Urothelium cell line (cell line): ENCODE measurements at regions not wholly inside any gene's neighbourhood (a gene's known extent, or its start where the extent isn't known, plus 50 kb on each side); places are given as distances from the start of the nearest gene placed in this dataset.
A peak's percentile ranks its signal among the peaks of the same experiment; 100 is the strongest.

Source experiments
- DNase-seq: peaks from one replicate; pipeline ENCODE4 v3.0.0; 2011; ENCODE audit warnings: low spot score, mixed read lengths
- FAIRE-seq: peaks from 2 replicates; lab custom pipeline; 2011; peaks lifted over from hg19 to GRCh38; lab: Jason Lieb, UNC

GRCh38 chr1:224846119-224846907, 83.2 kb upstream of the DNAH14 start:
- DNase-seq (no peak), FAIRE-seq (no peak)

- no peak for FAIRE-seq
- DNase-seq = no peak
Measured at GRCh38 chr1:224850446-224850845, 79.0 kb upstream of the DNAH14 start.

GRCh38 chr1:224851210-224851847, 78.1 kb upstream of the DNAH14 start:
- DNase-seq (peak; percentile 72), FAIRE-seq (no peak)

- FAIRE-seq = no peak
Measured at GRCh38 chr1:224851848-224852261, 77.6 kb upstream of the DNAH14 start.

GRCh38 chr1:224852901-224853568, 76.4 kb upstream of the DNAH14 start:
- DNase-seq (peak; percentile 50), FAIRE-seq (no peak)

More at GRCh38 chr1:224851848-224852261, 77.6 kb upstream of the DNAH14 start:
- DNase-seq = peak; percentile 15

- DNase-seq = no peak
- no peak for FAIRE-seq
Measured at GRCh38 chr1:224856973-224857372, 72.5 kb upstream of the DNAH14 start.

- FAIRE-seq (no peak), DNase-seq (no peak)
Measured at GRCh38 chr1:224859651-224860050, 69.8 kb upstream of the DNAH14 start.

GRCh38 chr1:224860488-224861338, 68.8 kb upstream of the DNAH14 start:
- DNase-seq (no peak), FAIRE-seq (no peak)

GRCh38 chr1:224861339-224861716, 68.1 kb upstream of the DNAH14 start:
- no peak for FAIRE-seq
- no peak for DNase-seq

GRCh38 chr1:224863486-224863885, 66.0 kb upstream of the DNAH14 start:
- DNase-seq (no peak), FAIRE-seq (no peak)

GRCh38 chr1:224864006-224864405, 65.5 kb upstream of the DNAH14 start:
- FAIRE-seq (no peak), DNase-seq (no peak)

- DNase-seq (no peak), FAIRE-seq (no peak)
Measured at GRCh38 chr1:224865510-224865909, 64.0 kb upstream of the DNAH14 start.

GRCh38 chr1:224866940-224867339, 62.5 kb upstream of the DNAH14 start:
- DNase-seq = no peak
- no peak for FAIRE-seq

- peak; percentile 50 for DNase-seq
- no peak for FAIRE-seq
Measured at GRCh38 chr1:224867715-224868114, 61.8 kb upstream of the DNAH14 start.

- no peak for FAIRE-seq
- no peak for DNase-seq
Measured at GRCh38 chr1:224872832-224873433, 56.5 kb upstream of the DNAH14 start.

- DNase-seq (peak; percentile 36), FAIRE-seq (no peak)
Measured at GRCh38 chr1:224873434-224874369, 55.8 kb upstream of the DNAH14 start.

GRCh38 chr1:224874775-224875174, 54.7 kb upstream of the DNAH14 start:
- FAIRE-seq (no peak), DNase-seq (no peak)

- peak; percentile 48 for DNase-seq
Measured at GRCh38 chr1:224879162-224879803, 50.2 kb upstream of the DNAH14 start.

More at GRCh38 chr1:224879162-224879803, 50.2 kb upstream of the DNAH14 start:
- peak; percentile 74 for FAIRE-seq
